ENCODE measurements at regions not wholly inside any gene's neighbourhood (a gene's known extent, or its start where the extent isn't known, plus 50 kb on each side); places are given as distances from the start of the nearest gene placed in this dataset.

DNA sequence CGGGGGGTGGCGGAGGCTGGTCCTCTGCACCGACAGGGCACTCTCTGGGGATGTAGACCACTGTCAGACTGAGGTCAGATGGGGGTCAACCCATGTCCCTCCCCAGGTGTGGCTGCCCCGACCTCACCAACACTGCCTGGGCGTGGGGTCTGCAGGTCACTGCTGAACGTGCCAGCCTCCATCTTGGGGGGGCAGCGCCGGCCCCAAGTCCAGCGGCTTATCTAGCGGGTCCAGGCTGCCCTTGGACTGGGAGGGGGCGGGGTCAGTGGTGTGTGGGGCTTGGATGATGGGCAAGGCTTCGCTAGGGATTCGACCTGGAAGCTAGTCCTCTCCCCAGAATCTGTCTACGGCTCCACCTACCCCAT, 178.2 kb downstream of the IGLL1 start:
- ATAC-seq (no peak), DNase-seq (no peak)
- no peaks in the 10 kb centered on the region for H3K9me3 ChIP-seq (ENCODE audit: control insufficient read depth, low read length, poor library complexity, severe bottlenecking)
- H3K27ac Mint-ChIP-seq = no peak overlapping the region
- peak overlapping the region; percentile 19 for H3K4me3 Mint-ChIP-seq
- H3K4me1 Mint-ChIP-seq = peaks cover 2% of the 10 kb centered on the region
- no peaks in the 10 kb centered on the region for H3K36me3 Mint-ChIP-seq (ENCODE audit: low read depth)
- H3K27me3 Mint-ChIP-seq = peaks cover 13% of the 10 kb centered on the region

GRCh38 chr22:23401111-23401909, 178.8 kb downstream of the IGLL1 start:
- Mint-ChIP-seq H3K27ac (no peak overlapping the region), H3K4me1 (peaks cover 2% of the 10 kb centered on the region), H3K36me3 (ENCODE audit: low read depth) (no peaks in the 10 kb centered on the region), H3K4me3 (peak overlapping the region; percentile 28), H3K27me3 (peaks cover 13% of the 10 kb centered on the region)
- ATAC-seq = no peak
- no peak for DNase-seq
- H3K9me3 ChIP-seq (ENCODE audit: control insufficient read depth, low read length, poor library complexity, severe bottlenecking) = no peaks in the 10 kb centered on the region

- ATAC-seq (no peak), DNase-seq (no peak)
- Mint-ChIP-seq H3K27ac (no peak overlapping the region), H3K27me3 (peaks cover 5% of the 10 kb centered on the region), H3K36me3 (ENCODE audit: low read depth) (no peaks in the 10 kb centered on the region), H3K4me3 (peak overlapping the region; percentile 28), H3K4me1 (peaks cover 2% of the 10 kb centered on the region)
- no peaks in the 10 kb centered on the region for H3K9me3 ChIP-seq (ENCODE audit: control insufficient read depth, low read length, poor library complexity, severe bottlenecking)
Observed at GRCh38 chr22:23400286-23400981, 179.7 kb downstream of the IGLL1 start.

GRCh38 chr22:23399367-23400285, 180.5 kb downstream of the IGLL1 start:
- ATAC-seq = no peak
- Mint-ChIP-seq H3K27me3 (peaks cover 4% of the 10 kb centered on the region), H3K36me3 (ENCODE audit: low read depth) (no peaks in the 10 kb centered on the region), H3K4me3 (no peak overlapping the region), H3K27ac (no peak overlapping the region), H3K4me1 (peaks cover 2% of the 10 kb centered on the region)
- H3K9me3 ChIP-seq (ENCODE audit: control insufficient read depth, low read length, poor library complexity, severe bottlenecking) = no peaks in the 10 kb centered on the region
- no peak for DNase-seq

GRCh38 chr22:23398701-23399366, 181.3 kb downstream of the IGLL1 start:
- no peaks in the 10 kb centered on the region for H3K36me3 Mint-ChIP-seq (ENCODE audit: low read depth)
- no peak overlapping the region for H3K4me3 Mint-ChIP-seq
- H3K4me1 Mint-ChIP-seq = no peaks in the 10 kb centered on the region
- H3K9me3 ChIP-seq (ENCODE audit: control insufficient read depth, low read length, poor library complexity, severe bottlenecking) = no peaks in the 10 kb centered on the region
- H3K27ac Mint-ChIP-seq = no peak overlapping the region
- ATAC-seq = no peak
- H3K27me3 Mint-ChIP-seq = peaks cover under 1% of the 10 kb centered on the region
- DNase-seq = no peak

DNA sequence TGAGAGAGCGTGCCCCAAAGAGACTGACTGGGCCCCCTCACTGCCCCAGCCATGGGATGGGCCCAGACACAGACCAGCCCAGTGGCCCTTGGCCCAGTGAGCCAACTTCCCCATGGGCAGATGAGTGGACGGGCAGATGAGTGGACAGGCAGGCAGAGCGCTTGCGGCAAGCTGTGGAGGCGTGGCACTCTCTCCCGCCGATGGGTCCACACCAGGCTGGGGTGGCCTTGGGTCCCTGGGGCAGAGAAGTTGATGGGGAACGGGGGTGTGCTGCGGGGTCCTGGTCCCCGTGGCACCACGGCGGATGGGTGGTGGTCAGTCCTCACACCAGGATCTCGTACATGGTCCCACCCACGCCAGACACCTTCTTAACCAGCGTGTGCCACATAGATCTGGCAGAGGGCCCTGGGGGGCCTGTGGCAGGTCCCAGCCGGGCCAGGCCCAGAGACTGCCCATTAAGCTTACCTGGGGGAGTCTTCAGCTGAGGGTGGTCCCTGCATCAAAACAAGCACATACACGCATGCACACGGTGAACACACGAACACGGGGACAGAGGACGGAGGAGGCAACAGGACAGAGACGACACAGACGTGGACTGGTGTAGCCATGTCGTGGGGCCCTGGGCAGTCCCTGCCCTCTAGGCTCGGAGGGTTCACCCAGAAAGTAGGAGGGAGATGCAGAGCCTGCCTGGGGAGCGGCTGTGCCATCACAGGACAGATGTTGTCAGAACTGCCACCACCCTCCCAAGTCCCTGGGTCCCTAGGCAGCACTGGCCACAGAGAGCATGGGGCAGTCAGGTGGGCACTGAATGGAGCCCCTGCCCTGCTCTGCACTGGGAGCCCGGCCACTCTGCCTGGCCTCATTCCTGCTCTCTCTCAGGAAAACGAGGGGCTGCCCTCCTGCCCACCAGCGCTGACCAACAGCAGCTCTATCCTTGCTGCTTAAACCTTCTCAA, 182.2 kb downstream of the IGLL1 start:
- H3K27me3 Mint-ChIP-seq = no peaks in the 10 kb centered on the region
- no peaks in the 10 kb centered on the region for H3K4me1 Mint-ChIP-seq
- peak in 1 of 3 donors; percentile 4 for DNase-seq
- no peak overlapping the region for H3K27ac Mint-ChIP-seq
- H3K4me3 Mint-ChIP-seq = no peak overlapping the region
- no peak for ATAC-seq
- no peaks in the 10 kb centered on the region for H3K9me3 ChIP-seq (ENCODE audit: control insufficient read depth, low read length, poor library complexity, severe bottlenecking)
- H3K36me3 Mint-ChIP-seq (ENCODE audit: low read depth) = no peaks in the 10 kb centered on the region

- ATAC-seq (no peak), DNase-seq (no peak)
- Mint-ChIP-seq H3K27ac (no peak overlapping the region), H3K36me3 (ENCODE audit: low read depth) (no peaks in the 10 kb centered on the region), H3K27me3 (no peaks in the 10 kb centered on the region), H3K4me1 (no peaks in the 10 kb centered on the region), H3K4me3 (no peak overlapping the region)
- H3K9me3 ChIP-seq (ENCODE audit: control insufficient read depth, low read length, poor library complexity, severe bottlenecking) = no peaks in the 10 kb centered on the region
Observed at GRCh38 chr22:23397008-23397612, 183.0 kb downstream of the IGLL1 start.

GRCh38 chr22:23396362-23397007, 183.6 kb downstream of the IGLL1 start:
- ATAC-seq = no peak

GRCh38 chr22:23395530-23396361, 184.3 kb downstream of the IGLL1 start:
- no peaks in the 10 kb centered on the region for H3K4me1 Mint-ChIP-seq
- no peak overlapping the region for H3K27ac Mint-ChIP-seq
- H3K36me3 Mint-ChIP-seq (ENCODE audit: low read depth) = no peaks in the 10 kb centered on the region
- ATAC-seq (no peak), DNase-seq (no peak)
- no peaks in the 10 kb centered on the region for H3K27me3 Mint-ChIP-seq
- no peak overlapping the region for H3K4me3 Mint-ChIP-seq
- no peaks in the 10 kb centered on the region for H3K9me3 ChIP-seq (ENCODE audit: control insufficient read depth, low read length, poor library complexity, severe bottlenecking)

More at GRCh38 chr22:23396362-23397007, 183.6 kb downstream of the IGLL1 start:
- H3K27me3 Mint-ChIP-seq = no peaks in the 10 kb centered on the region
- DNase-seq = peak in 1 of 3 donors; percentile 3
- H3K4me1 Mint-ChIP-seq = no peaks in the 10 kb centered on the region
- no peak overlapping the region for H3K4me3 Mint-ChIP-seq
- no peak overlapping the region for H3K27ac Mint-ChIP-seq
- no peaks in the 10 kb centered on the region for H3K9me3 ChIP-seq (ENCODE audit: control insufficient read depth, low read length, poor library complexity, severe bottlenecking)
- H3K36me3 Mint-ChIP-seq (ENCODE audit: low read depth) = no peaks in the 10 kb centered on the region

DNA sequence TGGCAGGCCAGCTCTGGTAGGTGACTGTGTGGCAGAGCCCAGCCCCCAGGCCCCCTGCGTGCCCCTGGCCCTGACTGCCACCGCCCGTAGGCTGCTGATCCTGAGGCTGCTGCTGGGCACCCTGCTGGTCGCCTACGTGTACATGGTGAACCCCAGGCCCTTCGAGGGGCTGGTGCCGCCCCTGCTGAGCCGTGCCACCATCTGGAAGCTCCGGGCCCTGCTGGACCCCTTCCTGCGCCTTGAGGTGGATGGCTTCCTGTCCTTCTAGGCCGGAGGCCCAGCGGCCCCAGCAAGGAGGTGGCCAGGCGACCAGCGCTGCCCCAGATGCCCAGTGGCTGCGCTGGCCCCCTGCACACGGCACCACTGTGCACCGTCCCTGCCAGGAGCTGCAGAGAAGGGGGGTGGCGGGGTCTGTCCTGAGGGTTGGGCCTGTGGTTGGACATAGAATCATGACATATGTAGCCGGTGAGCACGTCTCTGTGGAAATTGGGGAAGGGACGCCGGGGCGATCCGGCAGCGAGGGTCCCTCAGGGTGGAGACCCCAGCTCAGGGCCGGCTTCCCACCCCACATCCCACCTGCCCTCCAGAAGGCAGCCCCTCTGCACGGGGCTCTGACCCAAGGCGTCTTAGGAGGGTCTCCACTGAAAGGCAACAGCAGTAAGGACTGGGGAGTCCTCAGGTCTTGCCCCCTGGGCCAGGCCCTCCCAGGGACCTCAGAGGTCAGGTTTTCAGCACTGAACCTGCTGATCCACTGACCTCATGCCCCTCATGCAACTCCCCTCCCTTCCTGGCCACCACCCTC, 185.4 kb downstream of the IGLL1 start:
- no peak overlapping the region for H3K4me3 Mint-ChIP-seq
- H3K9me3 ChIP-seq (ENCODE audit: control insufficient read depth, low read length, poor library complexity, severe bottlenecking) = no peaks in the 10 kb centered on the region
- H3K27me3 Mint-ChIP-seq = no peaks in the 10 kb centered on the region
- no peak overlapping the region for H3K27ac Mint-ChIP-seq
- no peaks in the 10 kb centered on the region for H3K36me3 Mint-ChIP-seq (ENCODE audit: low read depth)
- no peak for DNase-seq
- ATAC-seq = no peak
- no peaks in the 10 kb centered on the region for H3K4me1 Mint-ChIP-seq
